Lung microvascular endothelial cell (primary cell): ENCODE measurements at regions not wholly inside any gene's neighbourhood (a gene's known extent, or its start where the extent isn't known, plus 50 kb on each side); places are given as distances from the start of the nearest gene placed in this dataset.

ENCODE experiments used
- DNase-seq, 2 donors: peaks; one replicate each; pipeline versions ENCODE4 v3.0.0 to v3.0.0-alpha.2; 2010; ENCODE audit warnings: low read depth in 2 of 2

DNA sequence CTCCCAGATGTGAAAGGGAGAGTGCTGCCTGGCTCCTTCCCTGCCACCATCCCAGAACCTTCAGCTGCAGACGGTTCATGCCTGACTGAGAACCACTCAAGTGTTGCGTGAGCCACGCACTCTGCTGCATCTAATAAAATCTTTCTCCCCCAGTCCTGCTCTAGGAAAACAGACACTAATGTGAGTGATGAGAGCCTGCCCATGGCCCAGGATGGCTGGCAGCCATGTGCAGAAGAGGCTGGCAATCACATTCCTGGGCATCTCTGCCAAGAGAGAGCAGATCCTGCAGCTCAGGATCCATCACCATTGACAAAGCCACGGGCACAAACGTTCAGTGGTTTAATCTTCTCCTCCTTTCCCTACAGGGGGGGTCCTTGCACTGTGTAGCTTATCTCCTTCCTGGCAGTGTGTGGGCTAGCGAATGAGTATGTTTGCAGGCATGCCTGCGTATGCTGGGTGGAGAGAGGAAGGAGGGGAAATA lies 477.5 kb downstream of the SLC4A3 start:
- no peak for DNase-seq

DNA sequence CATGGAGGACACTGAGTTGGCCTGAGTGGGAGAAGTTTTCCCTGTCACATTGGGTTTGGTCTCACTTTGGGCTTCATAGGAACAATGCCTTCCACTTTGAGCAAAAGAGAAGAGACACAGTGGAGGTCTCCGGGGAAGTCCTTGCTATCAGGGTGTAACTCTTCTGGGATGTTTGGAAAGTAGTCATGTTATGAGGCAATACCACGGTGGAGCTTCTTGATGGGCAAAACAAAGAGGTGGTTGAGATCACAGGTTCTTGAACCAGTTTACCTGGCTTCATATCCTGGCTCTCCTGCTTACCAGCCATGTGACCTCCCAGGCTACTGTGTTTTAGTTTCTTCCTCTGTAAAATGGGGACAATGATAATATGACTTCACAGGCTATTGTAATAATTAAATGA lies 478.6 kb downstream of the SLC4A3 start:
- no peak for DNase-seq

DNA sequence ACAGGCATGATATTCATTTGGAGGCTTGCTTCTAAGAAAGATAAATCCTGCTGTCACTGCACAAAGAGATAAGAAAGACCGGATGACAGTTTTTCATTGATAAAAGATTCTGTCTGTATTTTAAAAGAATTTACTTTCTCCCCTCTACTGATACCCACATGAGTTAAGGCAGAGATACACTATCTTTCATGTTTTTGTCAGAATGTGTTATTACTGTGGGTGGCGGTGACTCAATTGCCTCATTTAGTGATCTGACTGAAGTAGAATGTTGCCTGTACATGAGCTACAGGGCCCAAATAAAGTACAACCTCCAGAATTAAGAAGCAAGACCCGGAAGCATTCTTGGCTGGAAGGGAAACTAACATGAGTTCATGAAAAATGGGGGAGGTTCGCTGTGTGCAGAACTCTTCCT lies 480.0 kb downstream of the SLC4A3 start:
- no peak for DNase-seq

DNA sequence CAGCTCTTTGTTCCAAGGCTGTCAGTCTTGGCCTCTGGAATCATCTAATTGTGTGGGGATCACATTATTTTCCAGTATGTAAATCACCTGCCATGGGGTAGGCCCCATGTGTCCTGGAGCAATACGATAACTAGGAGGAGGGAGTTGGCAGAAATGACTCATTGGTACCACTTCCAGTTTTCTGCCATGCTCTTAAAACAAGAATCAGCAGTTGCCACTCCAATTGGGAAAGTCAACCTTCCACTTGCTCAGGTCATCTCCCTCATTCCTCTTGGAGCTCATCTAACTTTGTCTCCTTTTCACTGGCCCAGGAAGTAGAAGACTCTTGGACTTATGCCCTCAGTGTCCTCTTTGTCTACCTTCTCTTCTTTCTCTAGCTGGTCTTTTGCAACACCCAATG lies 487.0 kb downstream of the SLC4A3 start:
- no peak for DNase-seq

DNA sequence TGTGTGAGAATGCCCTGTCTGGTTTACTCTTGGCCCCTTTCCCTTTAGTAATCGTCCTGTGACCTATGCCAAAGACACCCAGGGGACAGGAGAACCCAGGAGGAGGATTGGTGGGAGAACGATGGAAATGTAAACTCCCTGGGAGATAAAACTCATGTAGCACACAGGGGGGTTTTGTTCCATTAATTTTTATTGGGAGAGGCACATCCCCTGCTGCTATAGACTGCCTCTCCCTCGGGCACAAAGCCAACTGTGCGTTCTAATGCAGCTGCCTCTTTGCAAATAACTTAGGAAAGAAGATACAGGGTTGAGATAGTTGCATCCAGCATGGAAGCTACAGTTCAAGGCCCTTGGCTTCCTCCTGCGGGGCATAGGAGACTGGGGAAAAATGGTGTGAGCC lies 489.6 kb downstream of the SLC4A3 start:
- no peak for DNase-seq

DNA sequence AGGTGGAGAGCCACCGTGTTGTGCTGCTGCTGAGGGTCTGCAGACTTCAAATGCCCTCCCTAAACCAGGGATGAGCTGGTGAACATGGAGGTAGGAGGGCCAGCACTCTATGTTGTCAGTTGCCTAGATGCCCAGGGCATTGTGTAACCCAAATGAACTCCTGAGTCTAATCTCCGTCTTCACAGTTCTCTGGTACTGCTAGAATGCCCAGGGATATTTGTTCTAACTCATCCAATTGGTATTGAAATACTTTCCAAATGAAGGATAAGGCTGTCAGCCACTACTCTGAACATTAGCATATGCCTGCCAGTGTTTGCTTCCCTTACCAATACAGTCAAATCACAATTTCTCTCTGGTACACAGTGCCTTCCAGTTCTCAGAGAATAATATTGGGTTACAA lies 492.6 kb downstream of the SLC4A3 start:
- no peak for DNase-seq

DNA sequence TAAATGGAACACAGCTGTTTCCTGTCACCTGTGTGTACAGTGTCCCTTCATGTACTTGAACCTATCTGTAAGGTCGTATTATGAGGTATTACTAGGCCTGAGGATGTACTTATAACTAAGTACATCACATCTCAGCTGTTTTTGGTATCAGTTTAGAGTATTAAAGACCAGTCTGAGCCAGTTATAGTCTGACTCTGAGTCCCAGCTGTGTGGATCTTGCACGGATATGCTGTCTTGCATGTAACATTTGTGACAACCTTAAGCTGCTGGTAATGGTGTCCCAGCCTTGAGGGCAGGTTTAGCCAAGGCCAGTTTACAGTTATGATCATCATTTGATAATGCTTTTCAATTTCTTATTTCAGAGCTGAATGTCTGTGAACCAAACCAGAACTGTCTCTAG lies 496.3 kb downstream of the SLC4A3 start:
- DNase-seq, result no peak

DNA sequence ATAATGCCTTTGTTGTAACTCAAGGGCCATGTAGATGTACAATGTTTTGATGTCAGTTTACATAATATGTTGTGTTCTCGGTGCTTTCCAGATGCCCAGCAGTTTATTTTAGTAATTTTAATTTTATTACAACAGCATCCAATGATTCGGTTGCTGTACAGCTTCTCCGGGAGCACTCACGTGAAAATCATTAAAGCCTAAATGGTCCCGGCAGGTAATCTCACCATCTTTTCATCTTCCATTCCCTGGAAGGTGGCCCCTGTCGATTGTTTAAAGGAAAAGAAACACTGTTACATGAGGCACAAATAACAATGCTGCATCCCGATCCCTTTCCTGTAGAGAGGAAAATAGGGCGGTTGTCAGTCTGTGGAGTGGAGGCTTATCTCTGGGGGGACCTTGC lies 498.1 kb downstream of the SLC4A3 start:
- no peak for DNase-seq

DNA sequence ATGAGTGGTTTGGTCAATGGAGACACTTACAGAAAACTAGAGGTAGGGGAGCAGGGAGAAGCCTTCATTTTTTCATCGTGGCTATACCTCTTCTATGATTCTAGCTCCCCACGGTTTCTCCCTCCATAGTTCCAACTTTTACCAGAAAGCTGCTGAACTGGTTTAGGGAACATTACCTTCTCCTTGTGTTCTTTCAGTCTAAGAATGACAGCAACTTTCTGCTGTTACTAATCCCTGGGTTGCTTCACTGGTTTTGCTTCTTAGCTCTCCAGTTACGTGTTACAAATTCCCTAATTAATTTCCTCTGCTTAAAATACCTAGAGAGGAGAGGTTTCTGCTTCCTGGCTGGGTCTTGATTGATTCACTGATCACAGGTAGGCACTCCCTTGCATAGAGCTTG lies 499.9 kb downstream of the SLC4A3 start:
- DNase-seq, result no peak

DNA sequence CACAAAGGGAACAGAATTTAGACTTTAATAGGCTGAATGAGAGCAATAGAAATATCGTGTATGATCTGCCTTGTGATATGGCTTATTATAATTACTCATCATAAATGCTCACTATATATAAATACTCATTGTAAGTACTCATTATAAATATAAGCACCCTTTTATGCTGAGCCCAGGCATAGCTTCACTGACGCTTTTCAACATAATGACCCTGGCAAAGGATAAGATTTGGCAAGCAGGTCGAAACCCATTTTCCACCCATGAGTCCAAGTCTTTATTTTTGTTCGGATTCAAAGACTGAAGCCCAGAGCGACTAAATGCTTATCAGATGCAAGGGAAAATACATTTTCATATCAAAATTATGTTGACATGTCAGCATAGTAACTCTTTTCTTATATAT lies 500.4 kb downstream of the SLC4A3 start:
- no peak for DNase-seq

DNA sequence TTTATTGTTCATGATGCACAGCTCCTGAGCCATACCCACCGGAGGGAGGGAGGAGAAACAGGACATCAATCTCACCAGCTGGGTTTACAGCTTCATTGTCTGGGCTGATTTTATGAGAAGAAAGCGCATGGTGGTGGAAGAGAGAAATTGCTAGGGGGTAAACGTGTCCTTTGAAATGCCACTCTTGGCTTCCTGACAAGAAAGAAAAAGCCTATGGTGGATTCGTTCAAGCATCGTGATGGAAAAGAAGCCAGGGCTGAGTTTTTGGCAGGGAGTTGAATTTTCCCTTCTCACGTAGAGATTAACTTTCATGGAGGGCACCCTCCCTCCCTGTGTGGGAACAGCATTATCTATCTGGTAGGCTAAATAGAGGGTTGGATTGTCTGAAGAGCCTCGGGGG lies 502.0 kb downstream of the SLC4A3 start:
- no peak for DNase-seq

DNA sequence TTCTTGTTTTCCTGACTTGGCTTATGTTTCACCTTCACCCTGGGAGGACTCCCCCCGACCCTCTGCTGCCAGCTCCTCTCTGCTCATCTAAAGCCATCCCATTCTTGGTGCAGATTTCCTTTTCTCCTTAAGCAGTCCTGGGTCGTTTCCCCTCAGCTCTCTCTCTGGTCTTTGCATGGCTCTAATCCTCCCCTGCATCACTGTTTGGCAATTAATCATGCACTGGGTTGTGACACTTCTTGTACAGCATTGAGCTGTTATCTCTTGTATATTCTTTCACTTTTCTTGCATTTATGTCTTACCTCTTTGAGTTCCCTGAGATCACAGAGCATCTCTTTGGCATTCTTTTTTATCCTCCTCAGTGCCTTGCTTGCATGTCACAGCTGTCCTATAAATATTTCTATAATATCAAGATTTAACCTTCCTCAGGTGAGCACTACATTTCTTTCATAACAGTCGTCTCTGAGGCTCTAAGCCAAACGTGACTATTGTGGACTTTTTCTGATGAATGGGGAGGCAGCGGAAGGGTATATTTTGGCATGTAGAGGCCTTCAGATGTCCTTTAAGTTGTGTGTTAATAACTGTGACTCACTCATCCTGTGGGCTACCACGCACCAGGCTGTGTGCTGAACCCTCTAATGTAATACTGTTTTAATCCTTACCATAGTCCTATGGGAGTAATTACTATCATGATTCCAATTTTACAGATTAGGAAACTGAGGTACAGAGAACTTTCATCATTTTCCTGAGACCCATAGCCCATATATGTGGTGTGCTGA lies 507.5 kb downstream of the SLC4A3 start:
- DNase-seq, result no peak

DNA sequence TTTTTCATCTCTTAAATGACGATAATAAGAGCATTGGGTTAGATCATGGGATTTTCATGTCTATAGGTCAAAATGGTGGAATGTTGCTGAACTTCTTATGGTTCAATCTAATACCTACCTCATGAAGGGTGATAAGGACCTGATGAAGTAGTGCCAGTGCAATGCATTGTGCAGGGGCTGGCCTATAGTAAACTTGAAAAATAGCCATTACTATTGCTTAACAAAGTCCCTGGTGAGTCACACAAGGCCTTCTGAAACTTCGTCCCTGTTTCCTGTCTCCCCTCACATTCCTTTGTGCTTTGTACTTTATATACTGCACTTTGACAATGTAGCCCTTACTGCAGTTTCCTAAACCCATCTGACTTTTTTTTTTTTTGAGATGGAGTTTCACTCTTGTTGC lies 515.9 kb downstream of the SLC4A3 start:
- no peak for DNase-seq

DNA sequence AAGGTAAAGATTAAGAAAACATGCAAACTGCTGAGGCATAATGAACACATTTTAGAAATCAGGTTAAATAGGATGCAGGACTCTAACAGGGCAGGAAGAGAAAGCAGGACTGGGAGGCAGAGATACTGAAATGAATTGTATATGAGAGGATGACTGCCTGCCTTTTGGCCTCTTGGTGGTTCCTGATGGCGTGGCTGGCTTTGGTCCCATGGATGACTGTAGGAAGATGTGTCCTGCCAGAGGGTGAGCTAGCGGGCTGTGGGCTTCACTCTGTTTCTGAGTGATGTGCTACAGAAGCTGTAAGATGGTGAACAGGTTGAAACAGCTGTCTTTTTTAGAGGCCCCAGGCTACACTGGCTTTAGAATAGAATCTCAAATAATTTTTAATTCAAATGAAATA lies 517.0 kb downstream of the SLC4A3 start:
- no peak for DNase-seq

DNA sequence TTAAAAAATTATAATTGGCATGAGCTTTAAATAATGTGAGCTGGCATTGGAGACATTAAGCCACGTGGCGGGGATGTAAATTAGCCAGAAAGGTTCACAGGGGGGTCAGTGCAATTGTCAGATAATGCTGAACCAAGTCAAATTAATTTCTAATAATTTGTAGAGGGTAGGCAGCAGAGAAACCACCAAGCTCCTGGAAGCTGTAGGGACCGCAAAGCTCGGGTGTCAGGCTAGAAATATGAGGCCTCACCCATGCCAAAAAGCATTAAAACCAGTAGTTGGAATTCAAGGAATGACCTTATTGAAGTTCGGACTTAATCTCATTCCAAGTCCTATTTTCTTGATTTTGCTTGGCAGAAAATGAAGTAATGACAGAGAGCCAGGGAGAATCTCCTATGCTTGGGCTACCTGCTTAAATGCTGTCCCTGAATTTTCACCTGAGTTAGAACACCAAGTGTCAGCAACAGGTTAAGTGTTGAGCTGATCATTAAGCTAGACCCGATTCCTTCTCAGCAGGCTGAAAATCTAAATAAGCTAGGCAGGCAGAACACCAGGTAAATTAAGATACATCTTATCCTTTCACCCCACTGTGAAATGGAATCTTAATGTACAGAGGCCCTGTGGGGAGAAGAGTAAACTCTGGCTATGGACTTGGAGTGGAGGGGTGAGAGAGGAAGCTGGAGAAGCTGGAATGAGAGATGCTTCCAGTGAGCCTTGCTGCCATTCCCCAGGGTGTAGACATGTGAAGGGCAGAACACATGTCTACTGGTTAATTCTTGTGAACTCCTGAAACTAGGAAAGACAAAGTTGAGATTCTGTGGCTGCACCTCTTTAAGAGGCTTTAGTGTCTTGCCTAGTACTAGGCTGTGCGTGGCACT lies 520.0 kb downstream of the SLC4A3 start:
- DNase-seq, result no peak

DNA sequence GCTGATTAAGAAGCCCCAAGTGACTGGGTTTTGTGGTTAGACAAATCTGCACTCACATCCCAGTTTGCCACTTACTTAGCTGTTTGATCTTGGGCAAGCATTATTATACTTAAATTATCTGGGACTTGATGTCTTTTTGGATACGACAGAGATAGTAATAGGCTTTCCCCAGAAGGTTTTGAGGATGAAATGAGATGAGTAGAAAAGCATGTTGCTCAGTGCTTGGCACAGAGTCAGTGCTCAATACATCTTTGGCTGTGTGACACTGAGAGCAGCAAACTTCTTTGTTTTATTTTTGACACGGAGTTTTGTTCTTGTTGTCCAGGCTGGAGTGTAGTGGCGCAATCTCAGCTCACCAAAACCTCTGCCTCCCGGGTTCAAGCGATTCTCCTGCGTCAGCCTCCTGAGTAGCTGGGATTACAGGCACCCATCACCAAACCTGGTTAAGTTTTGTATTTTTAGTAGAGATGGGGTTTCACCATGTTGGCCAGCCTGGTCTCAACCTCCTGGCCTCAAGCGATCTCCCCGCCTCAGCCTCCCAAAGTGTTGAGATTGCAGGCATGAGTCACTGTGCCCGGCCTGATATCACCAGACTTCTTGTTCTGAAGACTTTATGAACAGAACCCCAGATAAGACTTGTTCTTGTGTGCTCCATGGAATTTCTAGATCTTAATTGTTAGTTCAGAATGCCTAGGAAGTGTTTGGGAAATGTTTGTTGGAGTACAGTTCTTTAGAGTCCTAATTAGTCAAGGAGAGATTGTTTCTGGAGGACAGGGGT lies 521.2 kb downstream of the SLC4A3 start:
- DNase-seq, result no peak

DNA sequence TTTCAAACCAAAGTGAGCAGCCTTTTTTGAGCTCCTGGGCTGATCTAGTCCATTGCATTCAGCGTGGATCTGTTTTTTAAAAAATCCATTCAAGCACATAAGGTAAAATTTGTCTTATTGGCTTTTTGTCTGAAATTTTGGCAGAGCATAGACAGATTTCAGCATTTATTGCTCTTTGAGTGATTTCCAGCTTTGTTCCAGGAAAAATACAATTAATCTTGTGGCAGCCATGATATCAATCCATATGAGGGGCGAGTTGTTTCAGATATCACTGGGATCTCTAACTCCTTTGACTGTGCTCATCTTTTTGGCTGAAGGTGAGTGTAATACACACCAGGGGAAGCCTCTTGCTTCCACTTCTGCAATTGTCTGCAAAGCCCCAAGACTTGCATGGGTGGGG lies 523.9 kb downstream of the SLC4A3 start:
- DNase-seq, result no peak

DNA sequence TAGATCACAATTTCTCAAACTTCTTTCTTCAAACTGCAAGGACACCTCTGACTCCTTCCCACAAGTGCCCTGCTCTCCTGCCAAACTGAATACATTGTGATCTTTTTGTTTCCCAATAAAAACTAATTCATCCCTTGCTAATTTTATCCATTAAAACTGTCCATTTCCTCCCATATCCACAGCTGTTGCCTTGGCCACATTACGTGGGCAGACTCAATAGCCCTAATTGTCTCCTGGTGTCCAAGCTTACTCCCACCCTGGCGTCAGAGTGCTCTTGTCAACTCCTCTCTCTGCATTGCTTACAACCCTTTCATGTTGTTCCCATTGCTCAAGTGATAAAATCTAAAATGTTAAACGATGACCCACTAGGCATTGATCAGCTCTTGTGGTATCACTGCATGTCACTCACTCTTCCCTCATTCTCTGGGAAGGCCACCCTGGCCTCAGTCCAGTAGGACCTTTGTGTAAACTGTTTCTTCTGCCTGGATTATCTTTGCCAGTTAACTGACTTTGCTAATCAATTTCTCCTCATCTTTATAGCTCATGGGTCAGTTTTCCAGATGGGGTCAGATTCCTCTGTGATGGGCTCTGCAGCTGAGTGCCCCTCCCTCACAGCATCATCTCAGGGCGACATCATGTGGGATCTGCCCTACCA lies 525.0 kb downstream of the SLC4A3 start:
- DNase-seq, result no peak

DNA sequence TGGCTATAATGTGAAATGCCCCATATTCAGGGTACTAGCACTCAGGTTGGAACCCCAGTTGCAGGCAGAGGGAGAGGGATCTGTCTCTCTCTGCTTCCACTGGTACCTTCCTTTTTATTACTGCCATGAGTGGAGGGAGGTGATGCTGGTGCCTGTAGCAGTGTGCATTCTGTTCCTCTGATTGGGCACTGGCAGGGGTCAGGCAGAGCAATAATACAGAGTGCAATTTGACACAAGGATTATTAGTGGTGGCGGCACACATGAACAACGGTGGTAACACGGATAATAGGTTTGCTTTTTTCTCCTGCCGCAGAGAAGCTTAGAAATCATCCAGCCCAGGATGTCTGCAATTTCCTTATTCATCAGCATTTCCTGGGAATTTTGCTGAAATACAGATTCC lies 525.7 kb downstream of the SLC4A3 start:
- no peak for DNase-seq

DNA sequence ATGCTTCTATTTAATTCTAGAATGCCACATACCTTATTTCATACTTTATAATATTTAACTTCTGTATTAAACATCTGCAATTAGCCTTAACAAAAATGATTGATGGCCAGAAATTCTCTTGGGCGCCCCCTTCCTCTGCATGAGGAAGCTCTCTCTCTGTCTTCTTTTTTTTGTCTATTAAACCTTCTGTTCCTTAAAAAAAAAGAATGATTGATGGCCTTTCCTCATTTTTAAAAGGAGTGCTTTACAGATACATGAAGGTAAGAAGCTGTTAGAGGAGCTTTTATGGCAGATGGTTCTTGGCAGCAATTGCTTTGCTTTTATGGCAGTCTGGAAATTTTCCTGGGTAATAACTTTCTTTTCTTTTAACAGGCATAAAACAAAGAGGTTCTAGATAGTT lies 526.9 kb downstream of the SLC4A3 start:
- no peak for DNase-seq

DNA sequence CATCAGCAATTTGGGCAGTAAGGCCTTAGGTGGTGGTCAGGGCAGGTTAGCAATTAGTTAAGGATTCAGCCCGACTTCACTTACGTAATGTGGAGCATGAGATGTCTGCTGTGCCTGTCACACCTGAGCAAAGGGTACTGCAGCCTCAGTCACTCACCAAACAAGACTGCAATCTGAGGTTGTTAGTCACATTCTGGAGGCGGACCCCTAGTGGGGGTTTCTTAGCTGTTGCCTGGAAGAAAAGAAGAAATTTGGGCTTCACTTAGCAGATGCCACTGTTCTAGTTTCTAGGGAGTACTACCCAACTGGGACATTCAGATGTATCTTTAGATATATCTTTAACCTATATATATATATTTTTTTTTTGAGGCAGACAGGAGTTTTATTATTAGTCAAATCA lies 529.9 kb downstream of the SLC4A3 start:
- DNase-seq, result no peak

DNA sequence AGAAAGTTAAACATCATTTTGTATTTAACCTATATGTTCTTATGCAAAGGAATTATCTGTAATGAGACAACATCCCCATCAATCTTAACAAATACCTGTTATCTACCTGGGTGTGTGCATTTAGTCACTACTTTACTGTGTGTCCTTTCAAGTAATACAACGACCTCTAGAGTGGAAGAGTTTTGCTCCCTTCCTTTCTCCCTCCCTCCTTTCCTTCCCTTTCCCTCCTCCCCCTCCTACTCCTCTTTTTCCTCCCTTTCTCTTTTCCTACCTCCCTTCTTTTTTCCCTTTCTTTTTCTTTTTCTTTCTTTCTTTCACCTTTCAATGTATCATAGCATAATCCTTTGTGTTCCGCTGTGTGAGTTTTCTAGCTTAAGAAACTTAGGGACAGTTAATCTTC lies 532.3 kb downstream of the SLC4A3 start:
- DNase-seq, result no peak
